ENCODE measurements at regions not wholly inside any gene's neighbourhood (a gene's known extent, or its start where the extent isn't known, plus 50 kb on each side); places are given as distances from the start of the nearest gene placed in this dataset.
A peak's percentile ranks its signal among the peaks of the same experiment; 100 is the strongest.
"Not testable (repeated sequence)": the region's sequence is repeated elsewhere in the genome, so short reads cannot be mapped to it uniquely, and the experiment has no call there.

- no peak for DNase-seq (ENCODE audit: low spot score)
Measured at GRCh38 chr5:38607396-38607795, 51.0 kb upstream of the LIFR start.

GRCh38 chr5:38607930-38608564, 51.6 kb upstream of the LIFR start:
- DNase-seq (ENCODE audit: low spot score): no peak

DNA sequence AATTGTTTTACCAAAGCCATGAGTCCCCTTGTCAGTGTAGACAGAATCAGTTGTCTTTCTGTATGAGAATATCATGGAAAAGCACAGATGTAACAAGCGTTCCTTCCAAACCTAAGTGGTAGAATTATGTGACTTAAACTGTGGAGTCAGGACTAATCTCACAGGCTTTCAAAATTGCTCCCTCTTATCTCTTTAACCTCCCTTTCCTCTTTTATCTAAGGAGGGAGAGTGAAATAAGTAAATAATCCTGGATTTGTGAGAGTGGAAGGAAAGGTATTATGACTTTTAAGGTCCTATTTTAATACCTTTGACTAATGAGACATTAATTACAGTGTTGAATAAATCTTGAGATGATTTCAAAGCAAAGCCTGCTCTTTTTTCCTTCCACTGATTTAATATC, 52.4 kb upstream of the LIFR start:
- DNase-seq (ENCODE audit: low spot score): no peak

GRCh38 chr5:38612851-38613250, 56.4 kb upstream of the LIFR start:
- DNase-seq (ENCODE audit: low spot score): no peak

DNA sequence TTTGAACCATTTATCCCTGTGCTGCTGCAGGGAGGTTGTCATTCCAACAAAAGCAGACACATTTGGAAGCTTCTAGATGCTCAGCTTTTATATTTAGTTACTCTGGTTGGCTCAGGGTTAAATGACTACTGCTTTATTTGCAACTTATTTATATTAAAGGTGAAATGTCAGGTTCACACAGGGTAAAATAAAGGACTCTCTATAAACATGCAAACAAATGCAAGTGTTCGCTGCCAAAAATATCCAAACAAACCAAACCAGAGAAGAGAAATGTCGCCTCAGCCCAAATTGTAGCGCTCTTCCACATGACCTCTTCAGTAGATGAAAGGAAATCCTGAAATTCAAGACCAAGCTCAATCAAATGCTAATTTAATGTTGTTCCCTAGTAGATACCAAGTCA, 57.0 kb upstream of the LIFR start:
- no peak for DNase-seq (ENCODE audit: low spot score)

DNA sequence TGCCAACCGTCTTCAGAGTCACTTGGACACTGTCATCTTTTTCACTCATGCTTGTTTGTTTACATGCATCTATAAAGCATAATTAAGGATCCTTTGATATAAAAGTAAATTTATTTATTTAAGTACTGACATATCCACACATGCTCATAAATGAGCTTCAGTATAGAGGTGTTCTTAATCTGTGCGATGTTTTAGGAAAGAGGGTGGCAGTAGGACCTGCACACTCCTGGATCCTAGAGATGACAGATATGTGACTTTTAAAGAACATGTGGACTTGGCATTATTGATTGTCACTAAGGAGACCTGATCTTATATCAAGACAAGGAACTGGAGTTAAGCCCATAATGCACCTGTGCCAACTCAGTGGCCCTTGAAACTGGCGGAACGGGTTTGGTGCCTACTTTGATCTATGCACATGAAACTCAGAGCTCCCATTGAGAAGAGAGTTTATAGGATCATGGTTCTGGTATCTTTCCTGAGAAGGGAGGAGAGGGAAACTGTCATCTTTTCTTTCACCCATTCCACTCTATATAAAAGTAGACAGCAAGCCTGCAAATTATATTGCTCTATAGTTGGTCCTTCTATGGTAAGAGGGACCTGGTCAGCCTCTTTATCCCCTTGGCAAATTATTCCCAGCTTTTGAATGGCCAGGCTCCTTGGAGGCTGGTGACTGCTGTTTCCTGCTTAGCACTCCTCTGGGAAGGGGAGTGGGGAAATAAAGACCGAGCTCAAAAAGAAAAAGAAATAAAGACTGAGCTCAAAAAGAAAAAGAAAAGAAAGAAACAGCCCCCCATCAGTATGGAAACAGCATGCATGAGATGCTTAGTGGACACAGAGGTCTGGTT, 57.8 kb upstream of the LIFR start:
- peak; percentile 78 for DNase-seq (ENCODE audit: low spot score)

DNA sequence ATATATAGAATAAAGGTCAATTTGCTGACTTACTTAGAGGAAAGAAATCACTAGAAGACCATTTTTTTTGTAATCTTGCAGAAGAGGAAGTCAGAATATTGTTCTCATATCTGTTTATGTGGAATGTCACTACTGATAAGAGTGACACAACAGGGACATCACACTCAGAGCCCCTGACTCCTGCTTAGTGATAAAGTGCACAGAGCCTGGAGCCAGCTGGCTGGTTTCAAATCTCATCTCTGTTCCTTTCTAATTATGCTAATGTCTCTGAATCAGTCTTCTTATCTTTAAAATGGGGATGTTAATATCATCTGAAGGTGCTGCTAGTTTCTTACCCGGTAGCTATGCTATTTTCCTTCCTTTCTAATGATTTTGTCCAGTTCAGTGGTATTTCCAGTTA, 58.6 kb upstream of the LIFR start:
- no peak for DNase-seq (ENCODE audit: low spot score)

DNA sequence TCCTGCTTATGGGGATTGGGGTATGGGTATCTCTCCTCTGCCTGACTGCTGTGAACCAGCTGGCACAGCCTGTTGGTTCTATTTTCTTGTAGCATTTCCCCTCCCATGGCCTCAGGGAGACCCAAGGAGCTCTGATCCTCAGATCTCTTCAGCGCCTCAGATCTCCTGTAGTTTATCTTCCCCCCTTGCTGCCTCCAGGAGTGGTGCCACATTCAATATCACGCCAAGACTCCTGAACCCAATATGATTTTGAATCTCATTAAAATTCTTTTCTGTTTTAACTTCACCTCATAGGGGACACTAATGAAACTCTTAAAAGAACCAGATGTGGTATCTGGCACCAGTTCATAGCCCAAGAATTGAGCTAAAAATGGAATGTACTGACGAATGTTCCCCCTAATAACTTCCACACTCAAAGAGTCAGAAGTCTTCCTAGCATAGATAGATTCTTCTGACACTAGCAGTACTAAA, 59.6 kb upstream of the LIFR start:
- no peak for DNase-seq (ENCODE audit: low spot score)

GRCh38 chr5:38618154-38618553, 61.7 kb upstream of the LIFR start:
- DNase-seq (ENCODE audit: low spot score): no peak

- no peak for DNase-seq (ENCODE audit: low spot score)
Measured at GRCh38 chr5:38621331-38621730, 64.9 kb upstream of the LIFR start.

- no peak for DNase-seq (ENCODE audit: low spot score)
Measured at GRCh38 chr5:38621840-38622437, 65.5 kb upstream of the LIFR start.

DNA sequence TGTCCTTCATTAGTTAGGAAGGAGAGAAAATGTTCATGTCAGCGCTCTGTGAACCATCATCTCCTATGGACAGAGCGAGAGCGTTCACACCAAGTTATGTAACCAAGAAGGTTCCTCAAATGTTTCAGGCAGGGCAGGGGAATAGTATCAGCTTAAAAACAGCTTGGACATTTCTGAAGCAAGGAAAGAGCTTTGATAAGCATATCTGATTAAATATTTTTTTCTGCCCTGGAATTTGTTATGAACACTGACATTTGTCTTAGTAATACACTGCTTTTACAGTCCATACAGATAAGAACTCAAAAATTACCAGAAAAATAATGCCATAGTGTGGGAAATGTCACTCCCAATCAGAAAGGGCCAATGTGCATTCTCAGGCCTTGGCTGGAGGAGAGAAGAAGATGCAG, 66.3 kb upstream of the LIFR start:
- no peak for DNase-seq (ENCODE audit: low spot score)

DNA sequence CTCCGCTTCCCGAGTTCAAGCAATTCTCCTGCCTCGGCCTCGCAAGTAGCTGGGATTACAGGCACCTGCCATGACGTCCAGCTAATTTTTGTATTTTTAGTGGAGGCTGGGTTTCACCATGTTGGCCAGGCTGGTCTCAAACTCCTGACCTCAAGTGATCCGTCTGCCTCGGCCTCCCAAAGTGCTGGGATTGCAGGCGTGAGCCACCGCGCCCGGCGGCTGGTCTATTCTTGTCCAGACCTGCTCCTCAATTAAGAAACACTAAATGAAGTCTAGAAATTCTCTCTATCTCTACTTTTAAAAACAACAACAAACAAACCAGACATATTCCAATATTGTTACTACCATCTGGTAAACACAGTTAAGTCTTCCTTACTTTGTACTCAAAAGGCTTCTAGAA, 68.1 kb upstream of the LIFR start:
- not testable (repeated sequence) for DNase-seq (ENCODE audit: low spot score)

GRCh38 chr5:38631376-38631775, 74.9 kb upstream of the LIFR start:
- DNase-seq (ENCODE audit: low spot score): not testable (repeated sequence)

DNA sequence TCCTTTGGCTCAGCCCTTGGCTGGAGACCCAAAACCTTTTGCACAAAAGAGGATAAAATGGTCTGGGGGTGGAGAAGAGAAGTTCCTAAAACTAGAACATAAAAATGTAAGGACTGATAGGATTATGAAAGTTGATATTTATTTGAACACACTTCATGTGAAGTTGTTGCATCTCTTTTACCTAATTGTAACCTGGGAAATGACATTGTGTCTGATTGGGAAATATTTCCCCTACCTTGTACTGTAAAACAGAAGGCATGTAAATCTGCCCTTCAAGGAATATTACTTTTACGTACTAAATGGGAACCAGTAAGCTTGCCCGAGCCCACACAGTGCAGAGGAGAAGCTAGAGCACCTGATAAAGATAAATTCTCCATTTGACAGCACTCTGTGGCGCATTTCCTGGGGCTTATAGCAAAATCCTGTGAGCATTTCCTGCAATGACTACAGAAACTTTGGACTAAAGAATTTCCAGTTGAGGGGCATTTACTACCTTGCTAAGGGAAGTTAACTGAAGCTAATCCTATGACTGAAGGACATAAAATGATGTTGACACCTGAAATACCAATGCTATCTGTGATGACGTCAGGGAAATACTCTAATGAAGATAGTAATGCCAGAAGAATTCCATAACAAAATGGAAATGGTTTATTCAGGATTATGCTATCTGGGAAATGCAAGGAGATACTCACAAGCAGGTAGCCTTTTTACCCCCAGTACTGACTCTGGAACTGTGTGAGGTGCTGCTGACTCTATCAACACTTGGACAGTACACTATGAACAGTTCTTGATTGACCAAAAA, 78.3 kb upstream of the LIFR start:
- DNase-seq (ENCODE audit: low spot score): no peak

- DNase-seq (ENCODE audit: low spot score): peak; percentile 61
Measured at GRCh38 chr5:38636626-38637025, 80.2 kb upstream of the LIFR start.

- DNase-seq (ENCODE audit: low spot score): no peak
Measured at GRCh38 chr5:38638656-38639055, 82.2 kb upstream of the LIFR start.

- no peak for DNase-seq (ENCODE audit: low spot score)
Measured at GRCh38 chr5:38639377-38640358, 83.2 kb upstream of the LIFR start.

- no peak for DNase-seq (ENCODE audit: low spot score)
Measured at GRCh38 chr5:38641003-38641402, 84.6 kb upstream of the LIFR start.

GRCh38 chr5:38642189-38642911, 85.9 kb upstream of the LIFR start:
- DNase-seq (ENCODE audit: low spot score): no peak
